CD1c-positive myeloid dendritic cell (primary cell): ENCODE measurements at regions not wholly inside any gene's neighbourhood (a gene's known extent, or its start where the extent isn't known, plus 50 kb on each side); places are given as distances from the start of the nearest gene placed in this dataset.

Source experiments
- DNase-seq: peaks from one replicate; pipeline ENCODE4 v3.0.0-alpha.2; 2016; ENCODE audit errors: extremely low spot score

- no peak for DNase-seq
These were observed 569.8 kb downstream of the TLE1 start for GRCh38 chr9:81119591-81119990.

GRCh38 chr9:81118416-81118815 lies 570.9 kb downstream of the TLE1 start:
- DNase-seq: no peak

DNA sequence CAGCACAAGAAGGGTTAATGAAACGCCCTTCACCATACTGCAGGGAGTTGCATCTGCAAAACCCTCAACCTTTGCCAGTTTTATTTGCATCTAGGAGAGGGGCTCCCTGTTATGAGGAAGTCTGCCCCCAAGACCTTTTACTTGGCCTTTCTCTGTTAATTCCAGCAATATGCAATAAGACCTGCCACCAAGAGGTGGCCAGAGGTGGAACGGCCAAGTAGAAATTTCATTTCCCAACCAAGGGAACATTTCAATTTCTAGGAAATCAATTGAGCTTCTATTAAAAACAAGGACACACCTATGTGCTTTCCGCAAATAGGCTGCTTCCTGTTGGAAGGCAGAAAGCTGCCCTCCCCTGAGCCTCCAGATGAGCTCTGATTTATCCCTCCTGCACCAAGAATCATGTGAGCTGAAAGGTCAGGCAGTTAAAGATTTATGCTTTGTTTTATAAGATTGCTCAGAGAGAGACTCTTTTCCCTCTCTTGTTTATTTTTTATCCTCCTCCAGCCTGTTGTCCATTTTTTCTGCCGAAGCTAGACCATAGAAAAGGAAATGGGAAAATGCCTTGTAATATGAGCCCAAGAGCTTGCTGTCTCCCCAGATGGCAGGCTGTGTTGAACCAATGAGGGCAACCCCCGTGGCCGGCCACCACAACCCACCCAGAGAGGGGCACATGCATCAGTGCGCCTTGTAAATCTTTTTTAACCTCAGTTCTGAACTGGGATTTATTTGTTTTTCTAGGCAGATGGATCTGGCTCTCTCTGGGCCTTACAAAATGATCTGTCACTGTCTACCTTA lies 572.8 kb downstream of the TLE1 start:
- no peak for DNase-seq

- DNase-seq: peak; percentile 71
These were observed 575.8 kb downstream of the TLE1 start for GRCh38 chr9:81113453-81114124.

DNA sequence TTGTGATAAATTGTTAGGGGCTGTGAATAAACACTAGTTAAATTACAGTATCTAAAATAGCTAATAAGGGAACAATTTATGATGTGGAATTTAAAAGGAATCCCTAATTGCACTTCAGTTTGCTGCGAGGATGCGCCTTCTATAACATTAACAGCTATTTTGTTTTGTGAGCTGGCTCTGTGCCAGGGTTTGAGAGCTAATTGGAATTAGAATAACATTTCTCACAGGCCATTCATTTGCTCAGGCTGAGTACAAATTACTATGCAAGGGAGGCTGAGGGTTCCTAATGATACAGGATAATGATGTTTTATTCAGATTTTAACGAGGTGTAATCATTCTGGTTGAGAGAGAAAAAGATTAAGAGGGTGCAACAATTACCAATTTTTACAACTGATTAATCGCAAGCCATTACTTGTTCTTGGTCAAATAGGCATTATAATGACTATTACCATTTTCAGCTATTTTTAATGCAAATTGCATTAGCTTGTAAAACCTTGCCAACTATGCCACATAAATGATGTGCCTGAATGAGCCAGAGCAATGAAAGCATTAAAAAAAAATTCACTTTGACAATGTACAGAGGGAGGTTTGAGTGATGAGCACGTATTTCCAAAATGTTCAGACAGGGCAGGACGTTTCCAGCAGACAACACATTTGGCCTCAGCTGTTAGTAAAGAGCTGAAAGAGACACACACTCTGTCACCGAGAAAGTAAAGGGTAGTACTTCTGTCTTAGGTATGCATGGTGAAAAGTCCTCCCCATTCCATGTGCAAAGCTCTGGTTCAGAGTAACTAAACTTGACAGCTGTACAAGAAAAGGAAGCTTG lies 576.5 kb downstream of the TLE1 start:
- DNase-seq: no peak

GRCh38 chr9:81108821-81109220 lies 580.5 kb downstream of the TLE1 start:
- no peak for DNase-seq

DNA sequence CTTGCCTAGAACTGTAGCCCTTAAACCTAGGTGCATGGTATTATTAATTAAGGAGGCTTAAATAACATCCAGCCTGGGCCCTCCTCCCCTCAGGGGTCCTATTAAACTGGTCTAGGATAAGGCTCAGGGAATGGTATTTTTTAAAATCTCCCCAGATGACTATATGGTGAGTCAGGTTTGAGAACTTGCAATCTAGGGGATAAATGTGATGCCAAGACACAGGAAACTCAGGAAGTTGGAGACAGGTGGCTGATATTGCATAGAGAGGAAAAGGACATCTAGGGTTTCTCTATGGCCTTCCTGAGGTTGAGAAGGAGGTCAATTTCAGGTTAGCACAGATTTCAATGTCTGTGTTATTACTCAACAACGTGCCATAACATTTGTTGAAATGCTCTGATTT lies 581.0 kb downstream of the TLE1 start:
- DNase-seq: no peak

DNA sequence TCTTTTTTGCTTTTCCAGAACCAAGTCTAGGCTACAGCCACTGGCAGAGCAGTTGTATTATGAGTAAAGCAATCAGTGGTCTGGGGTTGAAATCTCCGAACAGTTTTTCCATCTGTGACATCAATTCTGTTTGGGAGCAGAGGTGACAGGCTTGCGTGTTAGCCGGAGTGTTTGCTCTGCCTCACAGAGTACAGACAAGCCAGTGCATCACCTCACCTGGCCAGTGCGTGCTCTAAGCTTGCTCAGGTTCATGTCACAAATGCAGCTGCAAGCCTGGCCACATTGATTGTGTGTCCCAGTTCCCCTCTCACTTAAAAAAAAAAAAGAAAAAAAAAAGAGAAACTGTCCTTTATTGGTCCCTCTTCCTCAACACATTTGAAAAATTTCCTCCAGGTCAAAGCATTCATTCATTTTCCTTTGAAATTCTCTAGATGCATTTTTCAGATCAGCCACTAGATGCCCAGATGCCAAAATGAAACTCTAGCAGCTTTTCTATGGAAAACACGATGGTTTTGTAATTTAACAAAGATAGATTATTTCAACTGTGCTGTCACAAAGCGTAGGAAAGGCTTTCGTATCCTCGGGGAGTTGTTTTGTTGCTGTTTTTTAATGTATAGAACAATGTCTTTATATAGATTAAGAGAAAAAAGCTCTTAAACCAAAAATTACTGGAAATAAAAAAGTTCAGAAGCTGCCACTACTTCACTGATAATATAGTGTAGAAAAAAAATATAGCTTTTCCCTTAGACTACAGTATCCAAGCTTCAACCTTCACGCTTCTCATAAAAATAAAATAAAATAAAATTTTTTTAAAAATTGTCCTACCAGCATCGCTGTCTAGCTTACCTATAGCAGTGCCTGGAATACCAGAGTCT lies 585.5 kb downstream of the TLE1 start:
- no peak for DNase-seq

GRCh38 chr9:81097131-81097847 lies 592.1 kb downstream of the TLE1 start:
- DNase-seq: no peak

GRCh38 chr9:81096625-81097024 lies 592.7 kb downstream of the TLE1 start:
- no peak for DNase-seq

DNA sequence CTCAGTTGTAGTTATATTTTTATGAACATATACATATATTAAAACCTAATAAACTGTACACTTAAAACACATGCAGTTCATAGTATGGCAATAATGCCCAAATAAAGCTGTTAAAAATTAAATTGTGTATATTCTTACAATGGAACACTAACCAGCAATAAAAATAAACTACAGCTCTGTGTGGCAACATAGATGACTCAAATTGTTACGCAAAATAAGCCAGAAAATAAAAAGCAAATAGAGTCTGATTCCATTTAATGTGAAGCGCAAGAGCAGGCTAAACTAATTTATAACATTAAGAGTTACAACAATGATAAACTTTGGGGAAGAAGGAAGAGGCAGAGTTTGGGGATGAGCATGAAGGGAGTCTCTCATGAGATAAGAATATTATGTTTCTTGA lies 597.3 kb downstream of the TLE1 start:
- no peak for DNase-seq

DNA sequence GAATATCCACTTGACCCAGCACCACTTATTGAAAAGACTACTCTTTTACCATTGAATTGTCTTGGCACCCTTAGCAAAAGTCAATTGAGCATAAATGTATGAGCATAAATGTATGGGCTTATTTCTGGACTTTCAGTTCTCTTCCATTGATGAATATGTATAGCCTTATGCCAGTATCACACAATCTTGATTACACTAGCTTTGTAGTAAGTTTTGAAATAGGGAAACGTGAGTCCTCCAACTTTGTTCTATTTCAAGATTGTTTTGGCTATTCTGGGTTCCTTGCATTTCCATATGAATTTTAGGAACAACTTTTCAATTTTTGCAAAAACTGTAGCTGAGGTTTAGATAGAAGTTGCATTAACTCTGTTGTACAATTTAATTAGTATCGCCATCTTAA lies 601.0 kb downstream of the TLE1 start:
- no peak for DNase-seq

DNA sequence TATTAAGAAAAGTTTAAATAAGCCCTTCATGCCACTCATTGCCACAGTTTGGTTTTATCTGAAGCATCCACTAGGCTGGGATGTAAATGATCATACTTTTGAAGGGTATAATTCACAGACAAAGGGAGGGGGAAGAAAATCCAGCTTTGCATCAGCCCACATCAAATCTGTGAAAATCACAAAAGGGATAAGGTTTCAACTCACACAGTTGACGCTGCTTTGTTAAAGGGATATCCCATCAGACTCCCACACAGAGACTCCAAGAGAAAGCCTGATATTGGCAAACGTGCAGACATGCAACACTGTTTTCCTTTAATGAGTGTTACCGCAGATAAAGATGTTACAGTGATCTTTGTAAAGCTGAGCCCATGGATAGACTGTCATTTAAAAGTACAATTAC lies 602.9 kb downstream of the TLE1 start:
- no peak for DNase-seq

DNA sequence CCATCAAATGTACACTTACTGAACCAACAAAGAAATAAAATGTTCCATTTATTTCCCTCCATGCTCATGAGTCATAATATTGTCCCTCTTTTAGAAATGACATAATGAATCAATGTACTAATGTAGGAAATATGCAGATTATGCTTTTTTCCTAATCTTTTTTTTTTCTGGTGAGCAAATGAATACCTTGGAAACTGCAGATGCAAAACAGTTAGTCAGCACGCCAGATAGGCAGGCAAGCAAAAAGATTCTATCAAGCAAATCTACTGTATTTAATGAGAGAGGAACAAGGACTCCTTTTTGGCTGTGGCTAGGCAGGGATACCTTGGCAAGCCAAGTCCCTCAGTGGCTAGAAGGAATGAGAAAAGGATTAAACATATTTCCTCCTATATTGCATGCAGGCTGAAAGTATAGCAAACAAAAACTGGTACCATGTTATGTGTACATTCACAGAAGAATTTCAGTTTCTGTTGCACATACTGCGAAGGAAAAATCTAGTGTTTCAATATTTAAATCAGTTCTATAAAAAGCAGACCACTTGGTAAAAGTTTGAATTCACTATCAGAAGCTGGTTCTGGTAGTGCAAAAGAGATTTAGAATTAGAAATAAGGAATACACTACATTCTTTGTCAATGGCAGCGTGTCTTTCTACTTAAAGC lies 605.4 kb downstream of the TLE1 start:
- no peak for DNase-seq

DNA sequence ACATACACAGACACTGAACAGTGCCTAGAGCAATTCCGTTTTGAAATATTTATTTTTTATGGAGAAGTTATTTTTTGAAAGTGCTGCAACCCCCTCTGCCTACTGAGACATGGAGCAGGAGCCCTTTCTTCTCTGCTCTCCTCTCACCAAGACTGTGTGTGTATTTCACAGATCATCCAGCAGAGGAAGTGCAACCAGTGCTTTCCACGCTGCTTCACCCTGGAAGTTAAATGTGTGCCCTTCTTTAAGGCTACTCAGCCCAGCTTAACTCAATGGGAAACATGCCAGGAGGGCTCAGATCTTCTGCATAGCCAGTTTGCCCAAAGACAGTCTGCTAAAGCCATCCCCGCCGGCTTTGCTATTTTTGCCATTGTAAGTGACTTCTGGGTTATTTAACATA lies 606.3 kb downstream of the TLE1 start:
- peak; percentile 10 for DNase-seq

DNA sequence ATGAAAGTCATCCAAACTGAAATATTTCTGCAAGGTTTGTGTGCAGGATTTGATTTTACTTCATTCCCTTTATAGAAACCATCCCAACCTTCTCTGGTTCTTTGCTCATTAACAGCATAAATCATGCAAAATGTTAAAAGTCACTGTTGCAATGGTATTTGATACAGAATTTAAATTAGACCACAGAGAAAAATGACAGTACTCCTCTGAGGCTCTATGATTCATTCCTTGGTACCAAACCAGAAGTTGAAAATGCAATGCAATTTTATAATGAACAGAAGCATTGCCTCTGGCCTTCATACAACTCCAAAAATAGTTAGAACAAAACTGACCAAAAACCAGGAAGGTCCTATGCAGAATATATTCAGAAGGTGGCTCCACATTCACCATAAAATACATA lies 607.1 kb downstream of the TLE1 start:
- no peak for DNase-seq

GRCh38 chr9:81080900-81081299 lies 608.4 kb downstream of the TLE1 start:
- DNase-seq: no peak

GRCh38 chr9:81080185-81080584 lies 609.2 kb downstream of the TLE1 start:
- no peak for DNase-seq

- peak; percentile 43 for DNase-seq
These were observed 610.3 kb downstream of the TLE1 start for GRCh38 chr9:81079055-81079454.

DNA sequence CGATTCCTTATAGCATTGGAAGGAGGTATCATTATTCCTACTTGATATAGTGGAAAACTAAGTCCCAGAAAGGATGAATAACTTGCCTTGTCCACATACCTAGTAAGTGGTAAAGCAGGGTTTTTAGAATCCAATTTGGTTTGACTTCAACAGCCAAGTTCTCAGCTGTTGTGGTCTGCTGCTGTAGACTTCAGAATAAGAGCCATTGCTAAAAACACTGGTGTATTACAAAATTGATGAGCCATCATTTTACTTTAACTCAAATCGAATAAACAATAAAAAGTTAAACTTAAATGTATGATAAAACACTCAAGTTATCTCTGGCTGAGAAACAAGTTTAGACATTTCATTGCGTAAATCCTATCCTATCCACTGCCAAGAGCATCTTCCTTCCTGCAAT lies 610.8 kb downstream of the TLE1 start:
- DNase-seq: no peak
